ENCODE measurements at regions not wholly inside any gene's neighbourhood (a gene's known extent, or its start where the extent isn't known, plus 50 kb on each side); places are given as distances from the start of the nearest gene placed in this dataset.

DNA sequence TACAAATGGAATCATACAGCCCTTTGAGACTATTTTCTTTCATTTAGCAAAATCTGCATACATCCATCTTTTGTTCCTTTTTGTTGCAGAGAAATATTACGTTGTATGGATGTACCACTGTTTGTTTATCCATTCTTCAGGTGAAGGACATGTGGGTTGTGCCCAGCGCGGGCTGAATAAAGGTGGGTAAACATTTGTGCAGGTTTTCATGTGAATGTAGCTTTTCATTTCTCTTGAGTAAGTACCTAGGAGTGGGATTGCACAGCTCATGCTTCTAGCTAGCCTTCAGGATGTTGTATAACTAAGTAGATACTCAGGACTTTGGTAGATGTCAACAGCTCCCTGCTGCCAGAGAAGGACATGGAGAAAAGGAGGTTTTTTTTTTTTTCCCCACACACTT is 50.6 kb upstream of the SPRED2 start:
- TF ChIP-seq, protein P1, sequence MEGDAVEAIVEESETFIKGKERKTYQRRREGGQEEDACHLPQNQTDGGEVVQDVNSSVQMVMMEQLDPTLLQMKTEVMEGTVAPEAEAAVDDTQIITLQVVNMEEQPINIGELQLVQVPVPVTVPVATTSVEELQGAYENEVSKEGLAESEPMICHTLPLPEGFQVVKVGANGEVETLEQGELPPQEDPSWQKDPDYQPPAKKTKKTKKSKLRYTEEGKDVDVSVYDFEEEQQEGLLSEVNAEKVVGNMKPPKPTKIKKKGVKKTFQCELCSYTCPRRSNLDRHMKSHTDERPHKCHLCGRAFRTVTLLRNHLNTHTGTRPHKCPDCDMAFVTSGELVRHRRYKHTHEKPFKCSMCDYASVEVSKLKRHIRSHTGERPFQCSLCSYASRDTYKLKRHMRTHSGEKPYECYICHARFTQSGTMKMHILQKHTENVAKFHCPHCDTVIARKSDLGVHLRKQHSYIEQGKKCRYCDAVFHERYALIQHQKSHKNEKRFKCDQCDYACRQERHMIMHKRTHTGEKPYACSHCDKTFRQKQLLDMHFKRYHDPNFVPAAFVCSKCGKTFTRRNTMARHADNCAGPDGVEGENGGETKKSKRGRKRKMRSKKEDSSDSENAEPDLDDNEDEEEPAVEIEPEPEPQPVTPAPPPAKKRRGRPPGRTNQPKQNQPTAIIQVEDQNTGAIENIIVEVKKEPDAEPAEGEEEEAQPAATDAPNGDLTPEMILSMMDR (IDR thresholded peaks at IDR 0.05) = no peak
- no peak for TF ChIP-seq EZH2 (IDR thresholded peaks at IDR 0.05; ENCODE audit: borderline replicate concordance, insufficient read depth, low read depth, low read length, poor library complexity, severe bottlenecking)

Measured in B cell (primary cell).